GM04504 (cell line): ENCODE measurements at regions not wholly inside any gene's neighbourhood (a gene's known extent, or its start where the extent isn't known, plus 50 kb on each side); places are given as distances from the start of the nearest gene placed in this dataset.
"Not testable (repeated sequence)": the region's sequence is repeated elsewhere in the genome, so short reads cannot be mapped to it uniquely, and the experiment has no call there.

ENCODE experiments used
- DNase-seq: peaks from one replicate; pipeline ENCODE4 v3.0.0-alpha.2; 2012; ENCODE audit warnings: low read depth

- no peak for DNase-seq
Measured at GRCh38 chr4:12177416-12177815, 748.7 kb upstream of the HS3ST1 start.

- no peak for DNase-seq
Measured at GRCh38 chr4:12173496-12173895, 744.8 kb upstream of the HS3ST1 start.

- no peak for DNase-seq
Measured at GRCh38 chr4:12172198-12172973, 743.7 kb upstream of the HS3ST1 start.

GRCh38 chr4:12170308-12170707 lies 741.6 kb upstream of the HS3ST1 start:
- DNase-seq = no peak

GRCh38 chr4:12165616-12166015 lies 736.9 kb upstream of the HS3ST1 start:
- no peak for DNase-seq

GRCh38 chr4:12146339-12146738 lies 717.6 kb upstream of the HS3ST1 start:
- DNase-seq = no peak

- DNase-seq = no peak
Measured at GRCh38 chr4:12145768-12146167, 717.1 kb upstream of the HS3ST1 start.

- DNase-seq = no peak
Measured at GRCh38 chr4:12145106-12145505, 716.4 kb upstream of the HS3ST1 start.

- DNase-seq = no peak
Measured at GRCh38 chr4:12144051-12144450, 715.4 kb upstream of the HS3ST1 start.

GRCh38 chr4:12140864-12141263 lies 712.2 kb upstream of the HS3ST1 start:
- no peak for DNase-seq

GRCh38 chr4:12139296-12139695 lies 710.6 kb upstream of the HS3ST1 start:
- DNase-seq = no peak

- DNase-seq = no peak
Measured at GRCh38 chr4:12138488-12138887, 709.8 kb upstream of the HS3ST1 start.

- no peak for DNase-seq
Measured at GRCh38 chr4:12137575-12137974, 708.9 kb upstream of the HS3ST1 start.

- no peak for DNase-seq
Measured at GRCh38 chr4:12126474-12126873, 697.8 kb upstream of the HS3ST1 start.

- DNase-seq = no peak
Measured at GRCh38 chr4:12124138-12124537, 695.4 kb upstream of the HS3ST1 start.

GRCh38 chr4:12123707-12124106 lies 695.0 kb upstream of the HS3ST1 start:
- DNase-seq = no peak

- DNase-seq = no peak
Measured at GRCh38 chr4:12122316-12122715, 693.6 kb upstream of the HS3ST1 start.

GRCh38 chr4:12120968-12121367 lies 692.3 kb upstream of the HS3ST1 start:
- DNase-seq = no peak

GRCh38 chr4:12118651-12119213 lies 690.0 kb upstream of the HS3ST1 start:
- DNase-seq = no peak

GRCh38 chr4:12116009-12116552 lies 687.4 kb upstream of the HS3ST1 start:
- no peak for DNase-seq

- no peak for DNase-seq
Measured at GRCh38 chr4:12110627-12111026, 681.9 kb upstream of the HS3ST1 start.

GRCh38 chr4:12109056-12109455 lies 680.4 kb upstream of the HS3ST1 start:
- not testable (repeated sequence) for DNase-seq

- DNase-seq = no peak
Measured at GRCh38 chr4:12105519-12105918, 676.8 kb upstream of the HS3ST1 start.

- not testable (repeated sequence) for DNase-seq
Measured at GRCh38 chr4:12089920-12090319, 661.2 kb upstream of the HS3ST1 start.
